ENCODE measurements at regions not wholly inside any gene's neighbourhood (a gene's known extent, or its start where the extent isn't known, plus 50 kb on each side); places are given as distances from the start of the nearest gene placed in this dataset.

DNA sequence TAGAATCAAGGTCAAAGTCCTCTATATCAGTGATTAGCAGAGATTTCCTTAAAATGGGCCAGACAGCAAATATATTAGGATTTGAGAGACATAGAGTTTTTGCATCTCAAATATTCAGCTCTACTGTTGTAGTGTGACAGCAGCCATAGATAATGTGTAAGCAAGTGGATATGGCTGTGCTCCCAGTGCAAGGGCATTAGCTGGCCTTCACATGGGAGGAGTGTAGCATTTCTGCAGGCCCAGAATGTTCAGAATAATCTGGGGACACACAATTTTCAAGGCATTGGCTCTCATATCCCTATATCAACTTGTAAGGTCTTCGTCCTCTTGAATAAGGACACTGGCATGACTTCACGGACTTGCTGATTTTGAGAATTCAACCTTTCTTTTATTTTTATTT, 402.3 kb upstream of the ADAMTS5 start:
- H3K27me3 Mint-ChIP-seq (ENCODE audit: insufficient read depth, unreplicated experiment), result no peaks in the 10 kb centered on the region
- H3K4me1 Mint-ChIP-seq (ENCODE audit: insufficient read depth, unreplicated experiment), result no peaks in the 10 kb centered on the region
- CTCF ChIA-PET, result interaction anchor here (0.6 to 0.8 kb wide), 4 partner anchors 24 to 1672 kb away, joined by 3 to 4 read pairs (median 3); no protein-coding TSS in a partner anchor
- H3K36me3 Mint-ChIP-seq (ENCODE audit: insufficient read depth, unreplicated experiment), result no peaks in the 10 kb centered on the region
- no peak for TF ChIP-seq CTCF (IDR thresholded peaks at IDR 0.05; ENCODE audit: unreplicated experiment)
- no peaks in the 10 kb centered on the region for H3K9me3 Mint-ChIP-seq (ENCODE audit: unreplicated experiment)
- BruUV-seq (replicated peaks), result no TSS peak
- DNase-seq (ENCODE audit: unreplicated experiment), result no peak
- no peak overlapping the region for H3K27ac Mint-ChIP-seq (ENCODE audit: low read depth, unreplicated experiment)
- no peak overlapping the region for H3K4me3 Mint-ChIP-seq (ENCODE audit: unreplicated experiment)
- POLR2A ChIA-PET, result no interaction called here
- intact Hi-C loops (cut with micrococcal nuclease), result loop anchor here (10.0 kb wide), 1 partner anchor 336 kb away; no protein-coding TSS in a partner anchor

DNA sequence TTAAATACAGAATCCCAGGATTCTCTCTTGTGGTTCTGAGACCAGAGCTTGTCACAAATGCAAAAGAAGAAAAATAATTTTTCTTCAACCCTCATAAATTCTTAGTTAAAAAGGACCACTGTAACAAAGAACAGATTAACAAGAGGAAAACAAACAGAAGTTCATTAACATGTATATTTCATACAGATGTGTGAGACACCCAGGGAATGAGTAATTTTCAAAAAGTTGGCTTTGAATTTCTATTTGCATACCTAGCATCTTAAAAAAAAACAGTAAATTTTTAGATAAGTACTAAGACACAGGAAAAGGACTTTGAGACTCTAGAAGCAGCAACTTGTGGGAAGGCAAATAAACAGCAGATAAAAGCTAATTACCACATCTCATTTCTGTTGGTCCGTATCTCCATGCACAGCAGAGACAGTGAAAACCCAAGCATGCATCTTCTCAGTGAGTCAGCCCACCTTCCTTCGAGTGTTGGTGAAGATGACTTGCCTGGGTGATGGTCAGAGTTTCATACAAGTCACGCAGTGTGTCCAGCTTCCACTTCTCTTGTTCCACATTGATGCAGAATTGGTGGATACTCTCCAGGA, 399.9 kb upstream of the ADAMTS5 start:
- CTCF ChIA-PET, result interaction anchor here (0.6 to 0.7 kb wide), 2 partner anchors 31 to 1227 kb away, joined by 4 read pairs; no protein-coding TSS in a partner anchor
- intact Hi-C loops (cut with micrococcal nuclease), result loop anchor here (10.0 kb wide), 1 partner anchor 338 kb away; no protein-coding TSS in a partner anchor
- Mint-ChIP-seq H3K4me1 (ENCODE audit: insufficient read depth, unreplicated experiment) (no peaks in the 10 kb centered on the region), H3K4me3 (ENCODE audit: unreplicated experiment) (no peak overlapping the region), H3K27ac (ENCODE audit: low read depth, unreplicated experiment) (no peak overlapping the region), H3K36me3 (ENCODE audit: insufficient read depth, unreplicated experiment) (no peaks in the 10 kb centered on the region), H3K9me3 (ENCODE audit: unreplicated experiment) (no peaks in the 10 kb centered on the region), H3K27me3 (ENCODE audit: insufficient read depth, unreplicated experiment) (no peaks in the 10 kb centered on the region)
- TF ChIP-seq CTCF (IDR thresholded peaks at IDR 0.05; ENCODE audit: unreplicated experiment), result no peak
- POLR2A ChIA-PET, result interaction anchor here (0.6 kb wide), 1 partner anchor 92 kb away, joined by 3 read pairs; no protein-coding TSS in a partner anchor
- BruUV-seq (replicated peaks), result no TSS peak
- no peak for DNase-seq (ENCODE audit: unreplicated experiment)

DNA sequence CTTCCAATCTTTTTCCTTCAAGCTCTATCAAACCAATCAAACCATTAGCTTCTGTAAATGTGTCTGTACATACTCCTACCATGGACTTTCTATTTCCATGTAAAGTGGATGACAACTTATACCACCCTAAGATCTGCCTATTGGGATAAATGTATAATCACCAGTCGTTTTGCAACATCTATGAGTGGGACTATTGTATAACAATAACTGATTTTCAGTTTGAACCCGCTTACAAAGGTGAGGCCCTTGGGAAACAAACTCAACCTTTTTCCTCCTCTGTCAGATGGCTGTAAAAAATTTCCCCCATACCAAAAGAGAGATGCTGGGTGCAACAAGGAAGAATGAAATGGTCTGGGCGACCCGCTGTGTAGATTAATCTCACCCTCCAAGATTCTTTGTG, 399.1 kb upstream of the ADAMTS5 start:
- intact Hi-C loops (cut with micrococcal nuclease), result loop anchor here (10.0 kb wide), 1 partner anchor 339 kb away; no protein-coding TSS in a partner anchor
- BruUV-seq (replicated peaks), result no TSS peak
- POLR2A ChIA-PET, result no interaction called here
- Mint-ChIP-seq H3K27ac (ENCODE audit: low read depth, unreplicated experiment) (no peak overlapping the region), H3K4me1 (ENCODE audit: insufficient read depth, unreplicated experiment) (no peaks in the 10 kb centered on the region), H3K4me3 (ENCODE audit: unreplicated experiment) (no peak overlapping the region), H3K27me3 (ENCODE audit: insufficient read depth, unreplicated experiment) (no peaks in the 10 kb centered on the region), H3K9me3 (ENCODE audit: unreplicated experiment) (no peaks in the 10 kb centered on the region), H3K36me3 (ENCODE audit: insufficient read depth, unreplicated experiment) (no peaks in the 10 kb centered on the region)
- DNase-seq (ENCODE audit: unreplicated experiment), result no peak
- TF ChIP-seq CTCF (IDR thresholded peaks at IDR 0.05; ENCODE audit: unreplicated experiment), result no peak
- CTCF ChIA-PET, result interaction anchor here (0.6 kb wide), 1 partner anchor 30 kb away, joined by 4 read pairs; no protein-coding TSS in a partner anchor

DNA sequence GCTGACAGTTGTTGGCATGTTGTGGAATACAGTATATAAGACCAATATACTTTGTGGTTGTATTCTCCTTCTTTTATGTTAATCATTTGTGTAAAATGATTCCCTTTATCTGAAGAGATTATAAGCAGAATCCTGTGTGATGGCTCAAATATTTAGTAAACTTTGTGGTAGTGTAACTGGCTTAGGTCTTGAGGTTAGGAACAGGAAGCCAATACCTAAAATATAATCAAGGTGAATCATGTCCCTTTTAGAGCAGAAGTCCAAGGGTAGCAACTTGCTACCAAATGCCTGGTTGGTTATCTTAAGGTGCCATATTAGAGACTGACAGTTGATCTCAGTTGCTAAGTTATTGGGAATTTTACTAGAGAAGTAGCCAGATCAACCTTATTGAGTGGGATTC, 398.5 kb upstream of the ADAMTS5 start:
- ChIA-PET POLR2A (no interaction called here), CTCF (interaction anchor here (0.6 kb wide), 1 partner anchor 339 kb away, joined by 3 read pairs; no protein-coding TSS in a partner anchor)
- no peak for TF ChIP-seq CTCF (IDR thresholded peaks at IDR 0.05; ENCODE audit: unreplicated experiment)
- intact Hi-C loops (cut with micrococcal nuclease), result loop anchor here (10.0 kb wide), 1 partner anchor 339 kb away; no protein-coding TSS in a partner anchor
- Mint-ChIP-seq H3K27ac (ENCODE audit: low read depth, unreplicated experiment) (no peak overlapping the region), H3K27me3 (ENCODE audit: insufficient read depth, unreplicated experiment) (no peaks in the 10 kb centered on the region), H3K4me1 (ENCODE audit: insufficient read depth, unreplicated experiment) (no peaks in the 10 kb centered on the region), H3K36me3 (ENCODE audit: insufficient read depth, unreplicated experiment) (no peaks in the 10 kb centered on the region), H3K4me3 (ENCODE audit: unreplicated experiment) (no peak overlapping the region), H3K9me3 (ENCODE audit: unreplicated experiment) (no peaks in the 10 kb centered on the region)
- BruUV-seq (replicated peaks), result no TSS peak
- DNase-seq (ENCODE audit: unreplicated experiment), result no peak

Data from MCF 10A (cell line).